MCF 10A (cell line): ENCODE measurements at regions not wholly inside any gene's neighbourhood (a gene's known extent, or its start where the extent isn't known, plus 50 kb on each side); places are given as distances from the start of the nearest gene placed in this dataset.

Source experiments
- BruUV-seq: library from RNA; stranded (reverse); fragments of 400-500 nt; replicated peaks from 2 replicates; lab custom pipeline; 2021; lab: Mats Ljungman, UMichigan
- CTCF ChIA-PET: fragments of 300-600 bp; sonication (Branson Sonifier 250); formaldehyde crosslinking; extraction: SDS; loops from one replicate; lab custom pipeline; 2021; ENCODE audit warnings: antibody characterized with exemption, inconsistent platforms; lab: Yijun Ruan, JAX
- POLR2A ChIA-PET: fragments of 300-600, 350-650 bp; sonication (Branson Sonifier 250); formaldehyde crosslinking; extraction: SDS; loops from one replicate; lab custom pipeline; 2020; ENCODE audit warnings: antibody characterized with exemption, inconsistent platforms; lab: Yijun Ruan, JAX
- DNase-seq: peaks from one replicate; pipeline ENCODE4 v3.0.0-alpha.2; 2018; ENCODE audit not compliant: unreplicated experiment
- H3K27ac Mint-ChIP-seq: one replicate; pipeline ENCODE4 v1.8.0; 2022; ENCODE audit warnings: mild to moderate bottlenecking, low read depth, mixed read lengths; ENCODE audit not compliant: unreplicated experiment
- H3K27me3 Mint-ChIP-seq: one replicate; pipeline ENCODE4 v1.8.0; 2022; ENCODE audit warnings: mixed read lengths; ENCODE audit not compliant: insufficient read depth, unreplicated experiment
- H3K36me3 Mint-ChIP-seq: one replicate; pipeline ENCODE4 v1.8.0; 2022; ENCODE audit warnings: mild to moderate bottlenecking, moderate library complexity, mixed read lengths; ENCODE audit not compliant: insufficient read depth, unreplicated experiment
- H3K4me1 Mint-ChIP-seq: one replicate; pipeline ENCODE4 v1.8.0; 2022; ENCODE audit warnings: mixed read lengths; ENCODE audit not compliant: insufficient read depth, unreplicated experiment
- H3K4me3 Mint-ChIP-seq: one replicate; pipeline ENCODE4 v1.8.0; 2022; ENCODE audit warnings: mild to moderate bottlenecking, moderate library complexity, mixed read lengths; ENCODE audit not compliant: unreplicated experiment
- H3K9me3 Mint-ChIP-seq: one replicate; pipeline ENCODE4 v1.8.0; 2022; ENCODE audit warnings: mixed read lengths; ENCODE audit not compliant: unreplicated experiment
- intact Hi-C: fragments of 100-400 bp; cut with micrococcal nuclease; formaldehyde crosslinking; loops from 2 replicates; pipeline ENCODE4 v1.14.1; 2022
- TF ChIP-seq, protein P1 (sequence below): fragments of 200-600 bp; IDR thresholded peaks from one replicate; pipeline ENCODE4 v1.8.0; 2022; ENCODE audit warnings: antibody characterized with exemption, mild to moderate bottlenecking; ENCODE audit not compliant: unreplicated experiment

DNA sequence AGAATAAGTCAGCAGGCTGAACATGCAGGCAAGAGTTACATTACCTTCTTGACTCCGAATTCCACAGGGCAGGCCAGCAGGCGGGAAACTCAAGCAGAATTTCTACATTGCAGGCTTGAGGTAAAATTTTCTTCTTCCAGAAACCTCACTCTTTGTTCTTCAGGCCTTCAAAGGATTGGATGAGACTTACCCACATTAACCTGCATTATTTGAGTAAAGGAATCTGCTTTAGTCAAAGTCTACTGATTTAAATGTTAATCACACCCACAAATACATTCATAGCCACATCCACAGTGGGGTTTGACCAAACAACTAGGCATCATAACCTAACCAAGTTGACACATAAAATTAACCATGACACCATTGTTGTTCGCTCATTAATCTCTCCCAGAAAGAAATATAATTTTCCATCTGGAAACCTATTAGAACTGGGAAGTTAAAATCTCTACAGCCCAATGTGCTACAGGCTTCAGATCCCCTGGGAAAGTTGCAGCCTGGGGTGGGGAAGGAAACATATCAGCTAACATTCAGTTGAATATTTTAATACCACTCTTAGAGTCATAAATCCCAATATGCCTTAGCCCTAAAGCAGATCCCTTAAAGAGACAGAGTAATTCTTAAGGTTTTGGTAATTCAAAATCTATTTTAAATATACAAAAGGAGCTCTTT lies 468.2 kb upstream of the TNP1 start:
- intact Hi-C loops = no loop called here
- Mint-ChIP-seq H3K4me3 (no peak overlapping the region), H3K36me3 (no peaks in the 10 kb centered on the region), H3K27ac (no peak overlapping the region), H3K27me3 (no peaks in the 10 kb centered on the region), H3K9me3 (no peaks in the 10 kb centered on the region), H3K4me1 (peaks cover 27% of the 10 kb centered on the region)
- TF ChIP-seq, protein P1, sequence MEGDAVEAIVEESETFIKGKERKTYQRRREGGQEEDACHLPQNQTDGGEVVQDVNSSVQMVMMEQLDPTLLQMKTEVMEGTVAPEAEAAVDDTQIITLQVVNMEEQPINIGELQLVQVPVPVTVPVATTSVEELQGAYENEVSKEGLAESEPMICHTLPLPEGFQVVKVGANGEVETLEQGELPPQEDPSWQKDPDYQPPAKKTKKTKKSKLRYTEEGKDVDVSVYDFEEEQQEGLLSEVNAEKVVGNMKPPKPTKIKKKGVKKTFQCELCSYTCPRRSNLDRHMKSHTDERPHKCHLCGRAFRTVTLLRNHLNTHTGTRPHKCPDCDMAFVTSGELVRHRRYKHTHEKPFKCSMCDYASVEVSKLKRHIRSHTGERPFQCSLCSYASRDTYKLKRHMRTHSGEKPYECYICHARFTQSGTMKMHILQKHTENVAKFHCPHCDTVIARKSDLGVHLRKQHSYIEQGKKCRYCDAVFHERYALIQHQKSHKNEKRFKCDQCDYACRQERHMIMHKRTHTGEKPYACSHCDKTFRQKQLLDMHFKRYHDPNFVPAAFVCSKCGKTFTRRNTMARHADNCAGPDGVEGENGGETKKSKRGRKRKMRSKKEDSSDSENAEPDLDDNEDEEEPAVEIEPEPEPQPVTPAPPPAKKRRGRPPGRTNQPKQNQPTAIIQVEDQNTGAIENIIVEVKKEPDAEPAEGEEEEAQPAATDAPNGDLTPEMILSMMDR = no peak
- BruUV-seq = no TSS peak
- ChIA-PET POLR2A (no interaction called here), CTCF (no interaction called here)
- DNase-seq = no peak

GRCh38 chr2:217326238-217327022 lies 466.6 kb upstream of the TNP1 start:
- H3K27ac Mint-ChIP-seq = no peak overlapping the region
- no peaks in the 10 kb centered on the region for H3K9me3 Mint-ChIP-seq
- ChIA-PET POLR2A (no interaction called here), CTCF (interaction anchor here (0.9 kb wide), 1 partner anchor 23 kb away, joined by 4 read pairs; no protein-coding TSS in a partner anchor)
- no TSS peak for BruUV-seq
- H3K36me3 Mint-ChIP-seq = no peaks in the 10 kb centered on the region
- no peak overlapping the region for H3K4me3 Mint-ChIP-seq
- TF ChIP-seq, protein P1 = no peak
- peaks cover 19% of the 10 kb centered on the region for H3K4me1 Mint-ChIP-seq
- peak; percentile 40 for DNase-seq
- no peaks in the 10 kb centered on the region for H3K27me3 Mint-ChIP-seq
- intact Hi-C loops = no loop called here

GRCh38 chr2:217325816-217326215 lies 466.0 kb upstream of the TNP1 start:
- CTCF ChIA-PET = interaction anchor here (0.7 kb wide), 1 partner anchor 114 kb away, joined by 4 read pairs; no protein-coding TSS in a partner anchor
- Mint-ChIP-seq H3K9me3 (no peaks in the 10 kb centered on the region), H3K36me3 (no peaks in the 10 kb centered on the region), H3K4me1 (peaks cover 13% of the 10 kb centered on the region), H3K27me3 (no peaks in the 10 kb centered on the region), H3K27ac (no peak overlapping the region), H3K4me3 (no peak overlapping the region)
- TF ChIP-seq, protein P1 = no peak
- POLR2A ChIA-PET = no interaction called here
- DNase-seq = no peak
- intact Hi-C loops = no loop called here
- BruUV-seq = no TSS peak

DNA sequence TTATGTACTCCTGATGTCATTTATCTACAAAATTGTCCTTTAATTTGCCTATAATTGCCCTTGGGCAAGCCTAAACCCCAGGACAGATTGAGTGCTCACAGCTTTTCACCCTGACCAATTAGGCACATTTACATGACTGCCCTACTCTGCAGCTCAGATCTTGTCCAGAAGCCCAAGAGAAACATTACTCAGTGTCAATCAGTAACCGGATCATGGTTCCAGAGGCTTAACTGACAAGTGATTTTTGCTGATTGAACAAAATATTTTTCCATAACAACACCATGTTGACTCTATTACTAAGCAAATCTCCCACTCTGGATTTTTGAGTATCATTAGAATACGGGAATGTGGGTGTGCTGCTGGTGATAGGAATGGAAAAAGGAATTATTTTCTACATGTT lies 465.4 kb upstream of the TNP1 start:
- no peak overlapping the region for H3K27ac Mint-ChIP-seq
- H3K4me1 Mint-ChIP-seq = peaks cover 12% of the 10 kb centered on the region
- intact Hi-C loops = no loop called here
- no peaks in the 10 kb centered on the region for H3K36me3 Mint-ChIP-seq
- no peaks in the 10 kb centered on the region for H3K27me3 Mint-ChIP-seq
- CTCF ChIA-PET = interaction anchor here (0.7 kb wide), 1 partner anchor 114 kb away, joined by 4 read pairs; no protein-coding TSS in a partner anchor
- TF ChIP-seq, protein P1 = no peak
- H3K4me3 Mint-ChIP-seq = no peak overlapping the region
- no peaks in the 10 kb centered on the region for H3K9me3 Mint-ChIP-seq
- no peak for DNase-seq
- POLR2A ChIA-PET = no interaction called here
- BruUV-seq = no TSS peak
